GM10266 (cell line): ENCODE measurements at regions not wholly inside any gene's neighbourhood (a gene's known extent, or its start where the extent isn't known, plus 50 kb on each side); places are given as distances from the start of the nearest gene placed in this dataset.
"Not testable (repeated sequence)": the region's sequence is repeated elsewhere in the genome, so short reads cannot be mapped to it uniquely, and the experiment has no call there.

Experiments used
- DNase-seq: peaks from one replicate; pipeline ENCODE4 v3.0.0; 2012; ENCODE audit errors: extremely low spot score
- CTCF ChIP-seq: IDR thresholded peaks from 2 replicates; pipeline ENCODE4 v1.5.1; 2012; ENCODE audit warnings: mild to moderate bottlenecking, low read depth; ENCODE audit not compliant: control insufficient read depth, insufficient read depth; ENCODE audit errors: missing control alignments

DNA sequence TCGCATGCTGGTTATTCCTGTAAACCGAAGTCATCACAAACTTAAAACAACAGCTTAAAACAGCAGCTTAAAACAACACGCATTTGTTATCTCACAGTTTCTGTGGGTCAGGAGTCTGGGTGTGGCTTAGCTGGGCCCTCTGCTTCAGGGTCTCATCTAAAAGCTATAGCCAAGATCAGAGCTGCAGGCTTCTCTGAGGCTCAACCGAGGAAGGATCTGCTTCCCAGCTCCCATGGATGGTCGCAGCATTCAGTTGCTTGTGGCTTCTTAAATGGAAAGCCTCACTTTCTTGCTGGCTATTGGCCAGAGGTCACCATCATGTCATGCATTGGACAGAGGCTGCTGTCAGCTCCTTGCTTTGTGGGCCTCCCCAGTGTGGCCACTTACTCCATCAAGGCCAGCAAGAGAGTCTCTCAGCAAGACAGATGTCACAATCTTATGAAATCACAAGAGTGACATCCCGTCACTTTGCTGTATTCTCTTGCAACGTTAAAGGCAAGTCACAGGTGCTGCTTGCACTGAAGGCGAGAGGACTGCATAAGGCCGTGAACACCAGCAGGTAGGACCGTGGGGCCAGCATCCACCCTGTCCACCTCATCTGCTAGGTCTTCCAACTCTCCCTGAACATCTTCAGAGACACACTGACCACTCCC lies 117.9 kb upstream of the TNRC6C start:
- no peak for TF ChIP-seq CTCF
- DNase-seq, result no peak

DNA sequence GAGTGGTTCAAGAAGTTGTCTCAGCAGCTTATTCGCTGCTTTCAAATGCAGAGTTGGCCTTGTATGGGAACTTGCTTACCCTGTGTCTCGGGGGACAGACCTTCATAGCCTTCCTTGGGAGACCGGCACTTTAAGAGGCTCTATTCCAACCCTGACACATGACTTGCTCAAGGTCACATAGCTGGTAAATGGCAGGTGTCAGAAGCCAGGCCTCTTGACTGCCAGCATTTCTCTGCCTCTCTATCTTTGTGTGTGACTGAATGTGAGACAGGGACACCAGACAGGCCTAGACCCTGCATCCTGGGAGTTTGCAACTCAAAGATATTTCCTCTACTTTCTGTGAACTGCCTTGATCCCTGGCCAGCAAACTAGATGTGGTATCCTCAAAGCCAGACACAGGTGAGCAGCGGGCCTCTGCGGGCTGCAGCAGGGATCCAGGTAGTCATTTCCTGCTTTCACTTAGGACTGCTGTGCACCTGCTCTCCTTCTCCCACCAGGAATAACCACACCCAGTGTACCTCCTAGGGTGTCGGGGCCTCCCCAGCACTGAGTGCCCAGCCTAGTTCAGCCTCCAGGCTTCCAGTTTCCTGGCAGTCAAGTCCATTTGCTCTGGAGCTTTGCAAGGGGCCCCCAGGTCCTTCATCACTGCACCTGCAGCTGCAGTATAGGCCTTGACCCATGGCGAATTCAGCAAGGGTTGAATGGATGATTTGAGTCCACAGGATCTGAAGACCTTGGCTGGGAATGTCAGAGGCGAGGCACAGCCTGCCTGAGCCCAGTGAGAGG lies 116.6 kb upstream of the TNRC6C start:
- no peak for DNase-seq
- no peak for TF ChIP-seq CTCF

GRCh38 chr17:77842528-77843147 lies 115.9 kb upstream of the TNRC6C start:
- no peak for DNase-seq
- no peak for TF ChIP-seq CTCF

DNA sequence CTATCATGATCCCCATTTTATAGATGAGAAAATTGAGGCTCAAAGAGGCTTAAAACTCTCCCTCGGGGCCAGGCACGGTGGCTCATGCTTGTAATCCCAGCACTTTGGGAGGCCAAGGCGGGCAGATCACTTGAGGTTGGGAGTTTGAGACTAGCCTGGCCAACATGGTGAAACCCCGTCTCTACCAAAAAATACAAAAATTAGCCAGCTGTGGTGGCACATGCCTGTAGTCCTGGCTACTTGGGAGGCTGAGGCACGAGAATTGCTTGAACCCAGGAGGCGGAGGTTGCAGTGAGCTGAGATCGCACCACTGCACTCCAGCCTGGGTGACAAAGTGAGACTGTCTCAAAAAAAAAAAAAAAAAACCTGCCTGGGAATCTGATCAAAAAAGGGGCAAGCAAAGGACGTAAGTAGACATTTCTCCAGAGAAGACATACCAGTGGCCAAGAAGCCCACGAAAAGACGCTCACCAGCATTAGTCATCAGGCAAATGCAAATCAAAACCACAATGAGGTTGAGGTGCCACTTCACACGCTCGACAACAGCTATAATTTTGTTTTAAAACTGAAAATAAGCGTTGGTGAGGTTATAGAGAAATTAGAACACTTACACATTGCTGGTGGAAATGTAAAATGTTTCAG lies 115.1 kb upstream of the TNRC6C start:
- not testable (repeated sequence) for DNase-seq

DNA sequence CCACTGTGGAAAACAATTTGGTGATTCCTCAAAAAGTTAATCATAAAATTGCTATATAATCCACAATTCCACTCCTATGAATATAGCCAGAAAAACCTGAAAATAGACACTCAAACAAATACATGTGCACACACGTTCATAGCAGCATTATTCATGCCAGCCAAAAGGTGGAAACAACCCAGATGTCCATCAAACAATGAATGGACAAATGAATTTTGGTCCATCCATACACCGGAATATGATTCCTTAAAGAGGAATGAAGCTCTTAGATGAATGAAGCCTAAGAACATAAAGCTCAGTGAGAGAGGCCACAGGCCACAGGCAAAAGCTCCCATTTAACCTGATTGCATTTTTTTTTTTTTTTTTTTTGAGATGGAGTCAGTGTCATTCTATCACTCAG lies 114.6 kb upstream of the TNRC6C start:
- TF ChIP-seq CTCF, result no peak
- no peak for DNase-seq

DNA sequence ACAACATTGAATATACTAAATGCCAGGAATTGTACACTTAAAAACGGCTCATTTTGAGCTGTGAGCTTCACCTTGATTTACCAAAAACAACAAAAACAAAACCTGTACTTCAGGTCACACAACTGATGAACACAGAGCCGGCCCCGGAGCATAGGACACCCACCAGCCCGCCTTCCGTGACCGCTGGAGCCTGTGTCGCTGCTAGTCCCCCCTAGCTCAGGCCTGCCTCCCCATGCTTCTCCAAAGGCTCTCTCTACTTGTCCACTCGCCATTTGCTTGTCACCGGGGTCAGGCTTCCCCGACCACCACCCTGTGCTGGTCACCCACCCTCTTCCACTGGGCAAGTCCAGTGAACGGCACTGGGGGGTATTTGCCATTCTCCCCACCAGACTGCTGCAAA lies 113.8 kb upstream of the TNRC6C start:
- TF ChIP-seq CTCF, result no peak
- no peak for DNase-seq

GRCh38 chr17:77845541-77846225 lies 112.8 kb upstream of the TNRC6C start:
- DNase-seq, result no peak
- TF ChIP-seq CTCF, result no peak
